ENCODE measurements at regions not wholly inside any gene's neighbourhood (a gene's known extent, or its start where the extent isn't known, plus 50 kb on each side); places are given as distances from the start of the nearest gene placed in this dataset.

- no peak for TF ChIP-seq CTCF (conservative IDR thresholded peaks at IDR 0.05; ENCODE audit: low read depth, low read length)
- no peak overlapping the region for H3K4me3 ChIP-seq (ENCODE audit: low read length)
- no peak for DNase-seq (ENCODE audit: low read depth)
Observed at GRCh38 chr1:54459140-54459539, 52.9 kb upstream of the SSBP3 start.

- TF ChIP-seq CTCF (conservative IDR thresholded peaks at IDR 0.05; ENCODE audit: low read depth, low read length) = no peak
- no peak for DNase-seq (ENCODE audit: low read depth)
Observed at GRCh38 chr1:54456921-54457529, 50.8 kb upstream of the SSBP3 start.

GRCh38 chr1:54456361-54456760, 50.2 kb upstream of the SSBP3 start:
- no peak for TF ChIP-seq CTCF (conservative IDR thresholded peaks at IDR 0.05; ENCODE audit: low read depth, low read length)
- DNase-seq (ENCODE audit: low read depth) = no peak
- H3K4me3 ChIP-seq (ENCODE audit: low read length) = no peak overlapping the region

More at GRCh38 chr1:54456921-54457529, 50.8 kb upstream of the SSBP3 start:
- no peak overlapping the region for H3K4me3 ChIP-seq (ENCODE audit: low read length)
